Right lobe of liver (tissue), 4 donors: ENCODE measurements at regions not wholly inside any gene's neighbourhood (a gene's known extent, or its start where the extent isn't known, plus 50 kb on each side); places are given as distances from the start of the nearest gene placed in this dataset.

Source experiments
- POLR2A ChIP-seq: fragments of 450-650 bp; IDR thresholded peaks from one replicate; pipeline ENCODE4 v1.6.1; 2017; ENCODE audit warnings: antibody characterized with exemption, mild to moderate bottlenecking
- TF ChIP-seq, protein P1 (sequence below), 4 donors: fragments of 200-600 bp in 3 of 4; fragments of 450-650 bp in 1 of 4; IDR thresholded peaks; one replicate each; pipeline versions ENCODE4 v1.5.1 to v1.8.0; 2016 to 2022; ENCODE audit warnings: antibody characterized with exemption in 4 of 4, mild to moderate bottlenecking in 2 of 4
- donor health status: DM: no; HTN: no; CAD: no.
- donor health status: DM: no; HTN: no; CAD: no.
- donor health status: DM: no; HTN: yes; CAD: no.

DNA sequence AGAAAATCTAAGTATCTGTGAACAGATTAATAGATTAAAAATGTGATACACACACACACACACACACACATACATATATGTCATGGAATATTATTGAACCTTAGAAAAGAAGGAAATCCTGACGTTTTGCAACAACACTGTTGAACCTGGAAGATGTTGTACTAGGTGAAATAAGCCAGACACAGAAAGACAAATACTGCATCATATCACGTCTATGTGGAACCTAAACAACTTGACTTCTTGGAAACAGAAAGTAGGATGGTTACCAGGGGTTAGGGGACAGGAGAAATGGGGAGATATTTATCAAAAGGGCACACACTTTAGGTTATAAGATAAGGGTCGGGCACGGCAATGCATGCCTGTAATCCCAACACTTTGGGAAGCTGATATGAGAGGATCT lies 698.4 kb upstream of the ID2 start:
- TF ChIP-seq, protein P1, sequence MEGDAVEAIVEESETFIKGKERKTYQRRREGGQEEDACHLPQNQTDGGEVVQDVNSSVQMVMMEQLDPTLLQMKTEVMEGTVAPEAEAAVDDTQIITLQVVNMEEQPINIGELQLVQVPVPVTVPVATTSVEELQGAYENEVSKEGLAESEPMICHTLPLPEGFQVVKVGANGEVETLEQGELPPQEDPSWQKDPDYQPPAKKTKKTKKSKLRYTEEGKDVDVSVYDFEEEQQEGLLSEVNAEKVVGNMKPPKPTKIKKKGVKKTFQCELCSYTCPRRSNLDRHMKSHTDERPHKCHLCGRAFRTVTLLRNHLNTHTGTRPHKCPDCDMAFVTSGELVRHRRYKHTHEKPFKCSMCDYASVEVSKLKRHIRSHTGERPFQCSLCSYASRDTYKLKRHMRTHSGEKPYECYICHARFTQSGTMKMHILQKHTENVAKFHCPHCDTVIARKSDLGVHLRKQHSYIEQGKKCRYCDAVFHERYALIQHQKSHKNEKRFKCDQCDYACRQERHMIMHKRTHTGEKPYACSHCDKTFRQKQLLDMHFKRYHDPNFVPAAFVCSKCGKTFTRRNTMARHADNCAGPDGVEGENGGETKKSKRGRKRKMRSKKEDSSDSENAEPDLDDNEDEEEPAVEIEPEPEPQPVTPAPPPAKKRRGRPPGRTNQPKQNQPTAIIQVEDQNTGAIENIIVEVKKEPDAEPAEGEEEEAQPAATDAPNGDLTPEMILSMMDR (IDR thresholded peaks at IDR 0.05): no peak
- TF ChIP-seq POLR2A: no peak
